Stimulated activated CD4-positive, alpha-beta T cell treated with anti-CD3 and anti-CD28 coated beads, Interleukin-1b, Interleukin-23, amount 100 ng/mL, for 48 hours (primary cell): ENCODE measurements at regions not wholly inside any gene's neighbourhood (a gene's known extent, or its start where the extent isn't known, plus 50 kb on each side); places are given as distances from the start of the nearest gene placed in this dataset.
"Not testable (repeated sequence)": the region's sequence is repeated elsewhere in the genome, so short reads cannot be mapped to it uniquely, and the experiment has no call there.

Source experiments
- DNase-seq: peaks from one replicate; pipeline ENCODE4 v3.0.0-alpha.2; 2020

DNA sequence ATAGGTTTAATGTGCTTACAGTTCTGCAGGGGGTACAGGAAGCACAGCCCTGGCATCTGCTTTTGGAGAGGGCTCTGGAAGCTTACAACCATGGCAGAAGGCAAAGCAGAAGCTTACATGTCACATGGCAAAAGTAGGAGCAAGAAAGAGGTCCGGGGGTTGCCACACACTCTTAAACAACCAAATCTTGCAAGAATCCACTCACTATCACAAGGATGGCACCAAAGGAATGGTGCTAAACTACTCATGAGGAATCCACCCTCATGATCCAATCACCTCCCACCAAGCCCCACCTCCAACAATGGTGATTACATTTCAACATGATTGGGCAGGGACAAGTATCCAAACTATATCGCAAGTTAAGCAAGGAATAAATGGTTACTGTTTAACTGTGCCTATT lies 255.8 kb upstream of the AVPR1A start:
- DNase-seq = no peak

DNA sequence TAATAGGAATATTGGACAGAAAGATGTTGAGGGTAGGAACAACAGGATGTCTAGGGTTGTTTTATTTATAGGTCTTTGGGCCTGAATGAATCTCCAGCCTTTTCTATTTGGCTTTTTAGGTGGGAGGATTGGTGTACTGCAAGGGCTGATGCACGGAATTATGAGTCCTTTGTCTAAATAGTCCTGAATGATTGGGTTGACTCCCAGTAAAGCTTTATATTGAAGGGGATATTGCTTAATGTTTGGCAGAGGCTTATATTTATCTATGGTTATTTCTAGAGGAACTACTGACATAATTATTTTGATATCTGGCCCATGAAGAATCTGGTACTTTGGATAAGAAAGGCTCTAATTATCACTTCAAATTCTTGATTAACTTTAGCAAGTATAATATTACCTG lies 253.6 kb upstream of the AVPR1A start:
- DNase-seq = no peak

DNA sequence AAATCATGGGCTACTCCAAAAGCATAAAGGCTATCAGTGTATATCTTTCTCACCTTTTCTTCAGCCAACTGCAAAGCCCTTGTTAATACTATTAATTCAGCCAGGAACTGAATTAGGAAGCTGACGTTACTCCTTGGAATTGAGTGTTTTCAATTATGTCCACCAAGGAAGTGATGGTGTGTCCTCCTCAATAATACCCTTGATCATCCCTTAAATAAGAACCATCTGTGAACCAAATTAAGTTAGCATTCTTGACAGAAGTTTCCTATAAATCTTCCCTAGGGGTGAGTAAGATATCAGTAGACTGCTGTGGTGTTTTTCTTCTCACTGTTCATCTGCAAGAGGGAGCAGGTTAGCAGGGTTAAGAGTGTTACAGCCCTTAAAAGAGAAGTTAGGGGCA lies 252.3 kb upstream of the AVPR1A start:
- DNase-seq = no peak

DNA sequence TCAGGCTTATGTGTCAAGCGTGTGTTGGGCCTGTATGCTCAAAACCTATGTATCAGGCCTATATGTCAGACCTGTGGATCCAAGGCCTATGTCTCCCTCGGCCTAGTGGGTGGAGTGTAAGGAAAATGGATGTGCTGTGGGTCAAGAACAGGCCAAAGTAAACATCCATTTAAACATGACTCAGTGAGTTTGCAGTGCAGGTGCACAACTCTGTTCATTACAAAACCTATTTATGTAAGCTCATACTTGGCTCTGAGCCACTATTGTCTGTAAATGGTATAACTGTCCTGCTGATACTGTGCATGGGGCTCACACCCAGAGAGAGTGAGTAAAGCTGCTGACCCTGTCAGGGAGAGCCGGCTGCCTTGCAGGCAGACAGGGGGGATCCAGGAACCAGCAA lies 249.7 kb upstream of the AVPR1A start:
- no peak for DNase-seq

DNA sequence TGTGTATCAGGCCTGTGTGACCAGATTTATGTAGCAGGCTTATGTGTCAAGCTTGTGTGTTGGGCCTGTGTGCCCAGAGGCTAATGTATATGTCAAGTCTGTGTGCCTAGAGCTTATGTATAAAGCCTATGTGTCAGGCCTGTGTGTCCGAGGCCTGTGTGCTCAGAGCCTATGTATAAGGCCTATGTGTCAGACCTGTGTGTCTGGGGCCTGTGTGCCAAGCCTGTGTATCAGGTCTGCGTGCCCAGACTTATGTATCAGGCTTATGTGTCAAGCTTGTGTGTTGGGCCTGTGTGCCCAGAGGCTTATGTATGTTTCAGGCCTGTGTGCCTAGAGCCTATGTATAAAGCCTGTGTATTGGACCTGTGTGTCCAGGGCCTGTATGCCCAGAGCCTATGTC lies 249.3 kb upstream of the AVPR1A start:
- no peak for DNase-seq

DNA sequence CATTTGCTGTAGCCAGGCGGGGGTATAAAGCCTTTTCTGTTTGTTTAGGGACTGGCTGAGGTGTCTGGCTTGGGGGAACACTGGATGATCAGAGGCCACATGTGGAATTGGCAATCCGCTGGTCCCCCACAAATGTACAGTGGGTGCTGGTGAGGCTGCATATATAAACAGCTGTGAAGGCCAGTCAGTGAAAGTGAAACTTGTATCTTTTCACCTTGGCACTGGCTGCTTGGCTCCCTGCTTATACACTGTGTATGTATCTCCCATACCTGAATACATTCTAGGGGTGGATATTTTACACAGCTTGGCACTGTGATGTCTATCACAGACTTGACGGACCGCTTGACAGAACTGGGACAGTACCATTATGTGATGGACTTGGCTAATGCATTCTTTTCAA lies 246.8 kb upstream of the AVPR1A start:
- no peak for DNase-seq

DNA sequence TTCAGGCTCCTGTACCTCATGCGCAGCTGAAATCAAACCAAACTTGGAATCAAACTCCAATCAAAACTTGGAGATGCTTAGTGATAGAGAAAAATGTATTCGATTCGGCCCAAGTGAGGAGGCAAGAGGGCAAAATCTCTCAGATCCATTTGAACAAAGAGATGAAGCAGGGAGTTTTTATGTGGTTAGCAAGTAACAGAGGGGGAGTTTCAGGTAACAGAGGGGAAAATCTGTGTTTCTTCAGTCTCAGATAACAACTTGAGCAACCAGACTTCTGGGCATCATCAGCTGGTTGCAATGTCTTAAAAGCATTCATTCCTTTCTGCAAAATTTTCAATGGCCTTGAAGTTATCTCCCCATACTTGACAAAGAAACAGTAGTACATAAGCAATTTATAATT lies 245.1 kb upstream of the AVPR1A start:
- DNase-seq = no peak

DNA sequence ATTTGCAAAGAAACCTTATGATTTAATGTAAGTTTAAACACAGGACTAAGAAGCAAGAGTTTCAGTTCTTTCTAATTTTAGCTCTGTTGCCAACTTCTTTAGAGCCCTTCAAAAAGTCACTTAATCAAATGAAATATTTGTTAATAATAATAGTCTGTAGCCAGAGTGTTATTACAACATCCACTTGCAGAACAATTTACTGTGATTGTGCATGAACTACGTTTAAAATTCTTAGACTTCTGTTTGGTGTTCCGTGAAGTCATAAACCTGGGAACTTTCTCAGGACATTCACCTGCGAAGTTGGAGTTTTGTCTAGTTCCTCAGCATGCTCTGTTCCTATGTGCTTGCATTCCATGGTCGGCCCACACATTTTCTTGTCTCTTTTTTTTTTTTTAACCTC lies 244.0 kb upstream of the AVPR1A start:
- no peak for DNase-seq

DNA sequence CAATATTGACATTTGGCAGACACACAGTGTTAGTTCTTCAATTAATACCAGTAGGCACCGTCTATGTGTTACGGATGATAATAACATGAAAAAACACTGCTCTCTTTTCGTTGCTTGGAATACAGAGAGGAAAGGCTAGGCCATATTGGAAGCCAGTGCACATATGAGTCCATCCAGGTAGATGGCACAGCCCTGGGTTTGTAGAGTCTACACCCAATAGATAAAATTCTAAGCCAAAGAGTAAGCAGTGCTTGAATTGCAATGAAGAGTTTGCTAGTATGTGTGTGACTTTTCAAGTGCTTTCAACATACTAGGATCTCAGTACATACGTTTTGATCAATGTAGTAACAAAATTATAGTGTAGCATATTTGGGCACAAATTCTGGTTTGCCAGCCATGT lies 243.3 kb upstream of the AVPR1A start:
- DNase-seq = no peak

DNA sequence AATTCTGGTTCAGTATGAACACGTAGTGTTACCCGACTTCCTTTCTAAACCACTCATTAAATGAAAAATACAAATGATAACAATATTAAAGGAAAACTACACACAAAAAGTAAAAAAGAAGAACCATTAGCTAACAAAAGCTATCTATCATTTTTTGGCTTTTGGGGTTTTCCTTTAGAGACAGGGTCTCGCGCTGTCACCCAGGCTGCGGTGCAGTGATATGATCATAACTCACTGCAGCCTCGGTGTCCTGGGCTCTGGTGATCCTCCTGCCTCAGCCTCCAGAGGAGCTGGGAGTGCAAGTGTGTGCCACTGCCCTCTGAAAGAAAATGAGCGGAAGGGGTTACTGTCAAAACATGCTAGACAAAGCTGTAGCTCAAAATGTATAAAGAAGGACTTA lies 238.2 kb upstream of the AVPR1A start:
- DNase-seq = no peak

DNA sequence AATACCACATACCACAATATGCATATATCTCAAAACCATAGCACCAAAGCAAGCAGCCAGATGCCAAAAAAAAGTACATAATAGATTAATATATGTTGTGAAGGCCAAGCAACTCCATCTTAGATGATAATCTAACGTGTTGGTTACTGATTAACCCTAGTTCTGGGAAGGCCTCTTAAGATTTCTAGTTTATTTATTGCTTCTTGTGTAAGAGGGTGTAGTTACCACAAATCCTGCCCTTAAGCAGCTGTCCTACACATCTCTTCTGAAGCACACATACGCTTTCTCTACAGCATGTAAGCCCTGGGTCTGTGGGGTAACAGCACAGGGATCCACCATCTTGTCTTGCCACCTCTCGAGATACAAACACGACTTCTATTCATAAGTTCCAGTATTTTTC lies 236.8 kb upstream of the AVPR1A start:
- no peak for DNase-seq

DNA sequence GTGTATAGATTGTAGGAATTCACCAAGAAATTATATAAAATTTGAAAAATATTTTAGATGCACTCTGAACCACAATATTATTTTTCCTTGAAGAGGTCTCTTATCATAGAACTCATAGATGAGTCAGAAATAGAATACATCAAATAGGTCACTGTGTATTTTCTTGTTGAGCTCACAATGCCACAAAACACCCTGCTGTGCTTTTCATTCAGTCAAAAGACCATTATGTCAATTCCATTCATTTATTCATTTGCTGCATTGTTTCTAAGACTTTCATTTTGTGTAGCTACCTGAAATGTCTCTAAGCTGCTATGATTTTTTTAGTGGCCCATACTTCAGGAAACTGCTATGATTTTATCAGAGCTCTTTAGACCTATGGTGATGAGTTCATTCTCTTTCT lies 231.9 kb upstream of the AVPR1A start:
- no peak for DNase-seq

DNA sequence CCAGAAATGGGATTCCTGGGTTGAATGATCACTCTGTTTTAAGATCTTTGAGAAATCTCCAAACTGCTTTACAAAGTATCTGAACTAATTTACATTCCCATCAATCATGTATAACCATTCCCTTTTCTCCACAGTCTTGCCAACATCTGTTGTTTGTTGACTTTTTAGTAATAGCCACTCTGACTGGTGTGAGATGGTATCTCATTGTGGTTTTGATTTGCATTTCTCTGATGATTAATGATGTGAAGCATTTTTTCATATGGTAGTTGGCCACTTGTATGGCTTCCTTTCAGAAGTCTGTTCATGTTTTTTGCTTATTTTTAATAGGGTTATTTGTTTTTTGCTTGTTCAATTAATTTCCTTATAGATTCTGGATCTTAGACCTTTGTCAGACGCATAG lies 211.8 kb upstream of the AVPR1A start:
- DNase-seq = no peak

DNA sequence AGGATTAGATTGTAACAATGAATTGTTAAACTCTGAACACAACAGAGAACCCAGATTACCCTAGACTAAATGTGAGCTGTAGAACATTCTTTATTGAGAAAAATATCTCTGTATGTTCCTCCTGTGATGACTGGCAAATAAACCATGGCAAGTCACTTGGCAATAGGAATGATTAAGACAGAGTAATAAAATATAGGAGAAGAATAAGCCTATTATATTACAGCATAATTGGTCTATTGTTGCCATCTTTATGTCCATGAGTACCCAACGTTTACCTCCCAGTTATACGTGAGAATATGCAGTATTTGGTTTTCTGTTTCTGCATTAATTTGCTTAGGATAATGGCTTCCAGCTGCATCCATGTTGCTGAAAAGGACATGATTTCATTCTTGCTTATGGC lies 211.2 kb upstream of the AVPR1A start:
- DNase-seq = no peak

DNA sequence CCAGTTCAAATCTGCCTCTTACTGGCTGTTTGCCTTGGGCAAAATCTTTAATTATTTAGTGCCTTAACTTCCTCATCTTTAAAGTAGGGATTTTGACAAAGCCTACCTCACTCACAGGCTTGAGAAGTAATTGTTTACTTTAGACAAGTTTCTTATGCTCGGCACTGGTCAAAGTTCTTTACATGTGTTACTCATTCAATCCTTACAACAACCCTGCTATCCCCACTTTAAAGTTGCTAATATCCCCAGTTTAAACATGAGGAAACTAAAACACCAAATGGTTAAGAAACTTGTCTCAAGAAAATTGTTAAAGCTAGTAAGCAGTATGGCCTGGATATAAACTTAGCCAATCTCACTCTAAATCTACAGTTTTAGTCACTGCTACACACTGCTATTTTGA lies 204.0 kb upstream of the AVPR1A start:
- no peak for DNase-seq

DNA sequence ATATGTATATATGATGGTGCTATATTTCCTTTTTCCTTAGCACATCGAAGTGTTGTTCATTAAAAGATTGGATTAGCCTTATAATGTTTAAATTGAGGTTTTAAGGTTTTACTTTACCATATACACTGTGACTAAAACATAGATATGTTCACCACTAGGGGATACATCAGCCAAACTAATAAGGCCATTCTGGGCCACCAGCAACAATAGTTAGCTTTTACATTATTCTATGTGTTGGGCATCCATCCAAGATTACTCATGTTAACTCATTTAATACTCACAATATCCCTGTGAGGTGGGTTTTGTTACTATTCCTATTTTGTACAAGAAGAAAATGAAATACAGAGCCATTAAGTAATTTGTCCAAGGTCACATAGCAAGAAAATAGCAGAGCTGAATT lies 202.6 kb upstream of the AVPR1A start:
- DNase-seq = no peak

DNA sequence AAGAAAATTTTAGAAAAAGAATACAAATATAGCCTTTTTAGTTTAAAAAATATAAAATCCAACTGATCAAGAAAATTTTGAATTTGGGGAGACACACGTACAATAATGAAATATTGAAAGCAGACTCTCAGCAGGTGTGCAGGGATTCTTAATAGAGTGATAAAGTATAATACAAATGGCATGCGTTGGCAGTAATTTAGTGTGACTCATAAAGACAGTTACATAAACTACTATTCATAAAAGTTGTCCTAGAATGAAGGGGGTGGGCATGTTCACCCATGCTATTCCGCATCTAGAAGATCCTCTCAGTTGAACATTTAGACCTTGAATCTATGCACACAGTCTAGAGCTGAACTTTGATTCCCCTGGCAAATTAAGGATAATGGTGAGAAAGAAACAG lies 200.4 kb upstream of the AVPR1A start:
- no peak for DNase-seq

DNA sequence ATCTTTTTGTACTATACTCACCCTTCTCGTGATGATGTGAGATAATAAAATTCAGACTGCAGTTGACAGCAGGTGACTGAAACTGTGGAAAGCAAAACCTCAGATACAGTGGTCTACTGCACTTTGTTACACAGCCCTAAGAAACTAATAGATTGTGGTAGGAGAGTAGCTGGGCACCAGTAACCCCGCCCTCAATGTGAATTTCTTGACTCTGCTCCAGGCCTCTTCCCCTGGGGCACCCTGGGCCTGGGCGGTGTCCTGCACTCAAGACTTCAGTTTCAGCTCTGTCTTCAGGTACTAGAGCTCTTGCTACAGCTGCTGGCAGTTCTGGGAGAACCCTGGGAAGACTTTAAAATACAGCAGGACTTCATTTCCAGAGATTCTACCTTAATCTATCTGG lies 197.6 kb upstream of the AVPR1A start:
- no peak for DNase-seq

DNA sequence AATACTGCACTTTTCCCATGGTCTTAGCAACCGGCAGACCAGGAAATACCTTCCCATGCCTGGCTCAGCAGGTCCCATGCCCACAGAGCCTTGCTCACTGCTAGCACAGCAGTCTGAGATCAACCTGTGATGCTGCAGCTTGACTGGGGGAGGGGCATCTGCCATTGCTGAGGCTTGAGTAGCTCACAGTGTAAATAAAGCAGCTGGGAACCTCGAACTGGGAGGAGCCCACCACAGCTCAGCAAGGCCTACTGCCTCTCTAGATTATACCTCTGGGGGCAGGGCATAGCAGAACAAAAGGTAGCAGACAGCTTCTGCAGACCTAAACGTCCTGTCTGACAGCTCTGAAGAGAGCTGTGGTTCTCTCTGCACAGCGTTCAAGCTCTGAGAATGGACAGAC lies 186.2 kb upstream of the AVPR1A start:
- DNase-seq = not testable (repeated sequence)

DNA sequence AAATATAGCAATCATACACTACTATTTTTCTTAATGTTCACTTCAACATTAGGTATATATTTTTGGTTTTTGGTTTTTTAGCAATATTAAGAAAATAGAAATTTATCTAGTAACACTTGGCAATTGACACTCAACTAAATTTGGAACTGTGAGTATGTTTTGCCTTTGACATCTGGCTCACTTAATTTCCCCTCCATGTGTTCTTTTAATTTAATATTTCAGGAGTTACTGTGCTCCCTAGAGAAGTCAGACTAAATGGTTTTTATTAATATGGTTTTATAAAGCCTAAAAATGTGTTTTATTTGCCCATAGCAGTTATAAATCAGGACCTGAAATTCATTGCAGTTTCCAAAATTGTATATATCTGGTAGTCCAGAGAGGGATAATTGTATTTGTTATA lies 175.3 kb upstream of the AVPR1A start:
- DNase-seq = no peak

DNA sequence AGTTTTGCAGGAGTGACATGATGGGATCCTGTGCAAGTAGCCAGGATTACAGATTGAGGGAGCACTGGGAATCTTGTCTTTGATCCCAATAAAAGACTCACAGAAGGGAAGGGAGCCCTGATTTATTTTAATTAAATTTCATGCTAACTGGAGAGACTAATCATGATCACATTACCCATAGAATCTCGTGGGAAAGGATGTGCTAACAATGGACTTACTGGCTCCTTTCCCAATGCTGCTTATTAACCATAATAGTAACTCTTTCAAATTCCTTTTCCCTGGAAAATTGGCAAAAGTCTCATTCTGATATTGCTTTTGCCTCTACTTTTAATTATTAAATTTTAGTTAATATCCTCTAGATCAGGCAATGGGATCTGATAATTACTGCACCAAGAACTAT lies 174.8 kb upstream of the AVPR1A start:
- DNase-seq = no peak

DNA sequence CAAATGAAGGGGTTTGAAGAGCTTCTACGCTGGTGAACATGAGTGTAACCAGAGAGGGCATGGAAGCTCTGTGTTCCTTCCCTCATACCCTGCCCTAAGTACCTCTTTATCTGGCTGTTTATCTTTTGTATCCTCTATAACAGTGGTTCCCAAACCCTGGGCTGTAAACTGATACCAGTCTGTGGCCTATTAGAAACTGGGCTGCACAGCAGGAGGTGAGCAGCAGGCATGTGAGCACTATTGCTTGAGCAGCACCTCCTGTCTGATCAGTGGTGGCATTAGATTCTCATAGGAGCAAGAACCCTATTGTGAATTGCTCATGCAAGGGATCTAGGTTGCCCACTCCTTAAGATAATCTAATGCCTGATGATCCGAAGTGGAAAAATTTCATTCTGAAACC lies 172.9 kb upstream of the AVPR1A start:
- no peak for DNase-seq

DNA sequence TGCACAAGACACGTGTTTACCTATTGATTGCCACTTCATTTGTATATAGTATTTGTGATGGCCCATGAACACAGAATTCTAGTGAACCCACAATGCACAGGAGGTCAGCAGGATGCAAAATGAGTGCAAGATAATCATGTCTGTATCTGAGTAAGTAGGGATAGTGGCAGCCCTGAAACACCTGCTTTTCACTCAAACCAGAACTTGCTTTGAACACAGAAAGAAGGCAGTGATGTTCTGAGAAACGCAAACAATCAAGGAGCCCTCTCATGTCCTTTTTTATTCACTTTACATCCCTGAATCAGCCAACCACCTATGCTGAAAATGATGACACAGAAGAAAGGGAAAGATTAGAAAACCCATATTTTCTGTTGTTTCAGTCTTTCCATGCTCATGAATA lies 170.4 kb upstream of the AVPR1A start:
- DNase-seq = no peak

DNA sequence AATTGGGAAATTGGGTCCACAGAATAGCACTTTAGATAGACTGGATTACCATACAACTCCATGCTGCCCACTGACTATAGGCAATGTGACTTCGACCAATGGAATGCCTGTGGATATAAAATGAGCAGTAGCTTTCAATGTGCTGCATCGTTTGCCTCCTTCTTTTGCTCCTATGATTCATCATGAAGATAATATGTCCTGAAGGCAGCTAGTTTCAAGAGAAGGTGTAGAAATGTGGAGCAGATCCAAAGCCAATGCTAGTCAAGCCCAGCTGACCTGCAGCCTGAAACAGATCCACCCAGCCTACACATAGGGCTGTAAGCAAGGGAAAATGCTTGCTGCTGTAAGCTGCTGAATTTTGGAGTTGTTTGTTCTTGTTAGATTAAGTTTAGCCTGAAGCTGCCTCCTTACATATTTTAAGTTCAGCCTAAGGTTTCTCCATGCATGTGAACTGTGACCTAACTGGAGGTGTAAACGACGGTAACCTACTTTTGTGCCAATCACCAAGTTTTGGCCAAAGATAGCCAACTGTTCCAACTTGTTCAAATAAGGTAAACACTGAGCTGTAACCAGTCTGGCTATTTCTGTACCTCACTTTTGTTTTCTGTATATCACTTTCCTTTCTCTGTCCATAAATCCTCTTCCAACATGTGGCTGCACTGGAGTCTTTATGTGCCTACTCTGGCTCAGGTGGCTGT lies 169.1 kb upstream of the AVPR1A start:
- DNase-seq = no peak

DNA sequence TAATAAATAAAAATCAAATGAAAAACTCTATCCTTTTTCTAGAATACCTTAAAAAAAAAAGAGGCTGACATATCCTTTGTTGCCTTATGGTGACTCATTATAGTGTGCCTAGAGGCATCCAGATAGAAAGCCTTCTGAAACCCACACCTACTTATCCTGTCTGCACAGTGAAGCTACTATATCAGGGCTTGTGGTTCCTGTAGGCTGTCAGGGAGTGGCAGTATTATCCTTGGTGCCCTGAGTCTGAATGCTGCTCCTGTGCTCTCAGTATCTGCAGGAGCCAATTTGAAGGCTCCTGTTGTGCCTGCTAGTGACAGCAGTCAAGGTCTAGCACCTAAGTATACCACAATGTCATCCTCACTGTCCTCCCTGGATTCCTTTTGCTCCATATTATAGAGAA lies 168.4 kb upstream of the AVPR1A start:
- DNase-seq = no peak

DNA sequence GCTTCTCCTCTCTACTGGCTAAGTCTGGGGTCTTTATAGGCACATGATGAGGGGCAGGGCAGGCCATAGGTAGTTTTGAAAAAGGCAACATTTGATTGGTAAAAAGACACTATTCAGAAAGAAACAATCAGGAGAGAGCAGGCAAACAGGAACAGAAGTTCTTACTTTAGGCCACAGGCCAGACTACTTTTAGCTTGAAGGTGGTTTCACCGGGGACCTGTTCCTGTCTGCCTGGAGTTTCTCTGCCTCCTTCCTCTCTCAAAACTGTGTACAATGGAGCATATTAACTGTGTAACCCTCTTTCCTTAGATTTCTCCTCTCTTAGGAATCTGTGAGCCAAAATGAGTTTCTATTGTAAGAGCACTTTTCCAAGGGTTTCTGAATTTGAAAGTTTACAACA lies 167.9 kb upstream of the AVPR1A start:
- DNase-seq = no peak
